Nephron (organoid): ENCODE measurements at regions not wholly inside any gene's neighbourhood (a gene's known extent, or its start where the extent isn't known, plus 50 kb on each side); places are given as distances from the start of the nearest gene placed in this dataset.

Experiments used
- H3K27ac Mint-ChIP-seq, 3 experiments: 2 replicates each; pipeline ENCODE4 v1.8.0; 2020; ENCODE audit warnings: mixed read lengths in 3 of 3, mild to moderate bottlenecking in 2 of 3, moderate library complexity in 1 of 3
- H3K27me3 Mint-ChIP-seq: 2 replicates; pipeline ENCODE4 v1.8.0; 2021; ENCODE audit warnings: low read depth, mild to moderate bottlenecking, moderate library complexity, mixed read lengths
- H3K36me3 Mint-ChIP-seq: 2 replicates; pipeline ENCODE4 v1.8.0; 2020; ENCODE audit warnings: low read depth, mixed read lengths
- H3K4me1 Mint-ChIP-seq: 2 replicates; pipeline ENCODE4 v1.8.0; 2020; ENCODE audit warnings: mixed read lengths
- H3K4me3 Mint-ChIP-seq, 3 experiments: 2 replicates each; pipeline ENCODE4 v1.8.0; 2020; ENCODE audit warnings: mild to moderate bottlenecking in 3 of 3, mixed read lengths in 3 of 3, moderate library complexity in 2 of 3
- H3K9me3 Mint-ChIP-seq: 2 replicates; pipeline ENCODE4 v1.8.0; 2020; ENCODE audit warnings: mixed read lengths
- TF ChIP-seq, protein P1 (sequence below), 3 experiments: fragments of 200-600 bp; sonication (generic); IDR thresholded peaks; one replicate each; pipeline ENCODE4 v1.5.0; 2021; ENCODE audit warnings: antibody characterized with exemption in 3 of 3; ENCODE audit not compliant: unreplicated experiment in 3 of 3

- Mint-ChIP-seq H3K27ac (peak overlapping the region in 1 of 3 experiments; percentile 18), H3K9me3 (peaks cover 42% of the 10 kb centered on the region), H3K27me3 (peaks cover 29% of the 10 kb centered on the region), H3K4me3 (no peak overlapping the region), H3K4me1 (no peaks in the 10 kb centered on the region), H3K36me3 (peaks cover 6% of the 10 kb centered on the region)
- TF ChIP-seq, protein P1, sequence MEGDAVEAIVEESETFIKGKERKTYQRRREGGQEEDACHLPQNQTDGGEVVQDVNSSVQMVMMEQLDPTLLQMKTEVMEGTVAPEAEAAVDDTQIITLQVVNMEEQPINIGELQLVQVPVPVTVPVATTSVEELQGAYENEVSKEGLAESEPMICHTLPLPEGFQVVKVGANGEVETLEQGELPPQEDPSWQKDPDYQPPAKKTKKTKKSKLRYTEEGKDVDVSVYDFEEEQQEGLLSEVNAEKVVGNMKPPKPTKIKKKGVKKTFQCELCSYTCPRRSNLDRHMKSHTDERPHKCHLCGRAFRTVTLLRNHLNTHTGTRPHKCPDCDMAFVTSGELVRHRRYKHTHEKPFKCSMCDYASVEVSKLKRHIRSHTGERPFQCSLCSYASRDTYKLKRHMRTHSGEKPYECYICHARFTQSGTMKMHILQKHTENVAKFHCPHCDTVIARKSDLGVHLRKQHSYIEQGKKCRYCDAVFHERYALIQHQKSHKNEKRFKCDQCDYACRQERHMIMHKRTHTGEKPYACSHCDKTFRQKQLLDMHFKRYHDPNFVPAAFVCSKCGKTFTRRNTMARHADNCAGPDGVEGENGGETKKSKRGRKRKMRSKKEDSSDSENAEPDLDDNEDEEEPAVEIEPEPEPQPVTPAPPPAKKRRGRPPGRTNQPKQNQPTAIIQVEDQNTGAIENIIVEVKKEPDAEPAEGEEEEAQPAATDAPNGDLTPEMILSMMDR (IDR thresholded peaks at IDR 0.05; ENCODE audit: unreplicated experiment in 3 of 3), result no peak
Measured at GRCh38 chr7:155188821-155189581, 108.7 kb upstream of the INSIG1 start.

- Mint-ChIP-seq H3K27ac (no peak overlapping the region), H3K4me3 (no peak overlapping the region), H3K36me3 (peaks cover 6% of the 10 kb centered on the region), H3K4me1 (no peaks in the 10 kb centered on the region), H3K27me3 (peaks cover 29% of the 10 kb centered on the region), H3K9me3 (peaks cover 39% of the 10 kb centered on the region)
- TF ChIP-seq, protein P1 (IDR thresholded peaks at IDR 0.05; ENCODE audit: unreplicated experiment in 3 of 3), result no peak
Measured at GRCh38 chr7:155189590-155189989, 108.1 kb upstream of the INSIG1 start.

- TF ChIP-seq, protein P1 (IDR thresholded peaks at IDR 0.05; ENCODE audit: unreplicated experiment in 3 of 3), result peak; percentile 78 to 92 (median 86)
- H3K4me3 Mint-ChIP-seq, result peak overlapping the region in 2 of 3 experiments; percentile 20 to 45
- H3K9me3 Mint-ChIP-seq, result peaks cover 28% of the 10 kb centered on the region
- H3K27me3 Mint-ChIP-seq, result peaks cover 29% of the 10 kb centered on the region
- no peak overlapping the region for H3K27ac Mint-ChIP-seq
- no peaks in the 10 kb centered on the region for H3K36me3 Mint-ChIP-seq
- H3K4me1 Mint-ChIP-seq, result no peaks in the 10 kb centered on the region
Measured at GRCh38 chr7:155190688-155191087, 107.0 kb upstream of the INSIG1 start.

DNA sequence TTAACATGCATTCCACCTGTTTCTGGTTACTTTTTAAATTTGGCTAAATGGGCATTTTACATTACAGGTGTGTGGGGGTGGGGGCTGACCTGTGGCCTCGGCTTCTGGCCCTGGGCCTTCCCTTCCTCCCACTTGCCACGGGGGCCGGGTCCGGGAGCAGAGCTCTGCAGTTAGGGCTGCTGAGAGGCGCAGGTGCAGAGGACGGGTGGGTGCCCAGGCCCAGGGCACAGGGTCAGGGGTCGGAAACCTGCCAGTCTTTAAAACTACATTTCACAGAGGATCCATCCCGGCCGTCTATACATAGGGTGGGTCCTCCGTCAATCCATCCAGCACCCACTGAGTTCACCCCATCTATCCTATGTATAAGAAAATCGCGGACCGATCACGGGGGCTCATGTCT, 106.5 kb upstream of the INSIG1 start:
- Mint-ChIP-seq H3K27ac (no peak overlapping the region), H3K4me3 (no peak overlapping the region), H3K36me3 (no peaks in the 10 kb centered on the region), H3K9me3 (peaks cover 27% of the 10 kb centered on the region), H3K27me3 (peaks cover 29% of the 10 kb centered on the region), H3K4me1 (no peaks in the 10 kb centered on the region)
- TF ChIP-seq, protein P1 (IDR thresholded peaks at IDR 0.05; ENCODE audit: unreplicated experiment in 3 of 3), result no peak

DNA sequence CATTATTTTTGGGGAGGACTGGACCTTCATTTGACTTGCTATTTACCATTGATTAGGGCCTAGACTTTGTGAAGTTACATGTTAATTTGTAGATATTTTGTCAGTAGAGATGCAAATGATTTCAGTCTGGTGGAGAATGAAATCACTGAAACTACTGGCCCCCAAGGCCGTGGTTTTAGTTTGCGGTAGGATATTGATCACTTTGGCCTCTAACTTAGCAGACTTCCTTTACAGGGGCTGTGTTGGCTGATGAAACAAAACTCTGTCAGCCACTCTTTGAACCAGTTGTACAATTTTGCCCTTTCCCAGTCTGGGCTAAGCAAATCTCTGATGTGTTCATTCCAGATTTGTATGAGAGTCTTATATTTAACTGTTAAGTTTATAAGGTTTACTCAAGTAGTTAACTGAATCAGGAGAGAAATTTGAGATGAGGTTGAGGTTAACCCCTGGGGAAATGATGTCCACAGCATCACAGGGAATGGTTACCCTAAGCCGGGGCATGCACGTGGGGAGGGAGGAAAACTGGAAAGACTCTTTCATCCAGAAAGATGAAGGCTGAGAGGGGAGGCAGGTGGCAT, 105.7 kb upstream of the INSIG1 start:
- H3K4me3 Mint-ChIP-seq, result no peak overlapping the region
- H3K27me3 Mint-ChIP-seq, result peaks cover 29% of the 10 kb centered on the region
- H3K4me1 Mint-ChIP-seq, result no peaks in the 10 kb centered on the region
- TF ChIP-seq, protein P1 (IDR thresholded peaks at IDR 0.05; ENCODE audit: unreplicated experiment in 3 of 3), result no peak
- H3K36me3 Mint-ChIP-seq, result no peaks in the 10 kb centered on the region
- H3K9me3 Mint-ChIP-seq, result peaks cover 28% of the 10 kb centered on the region
- H3K27ac Mint-ChIP-seq, result no peak overlapping the region
